ENCODE measurements at regions not wholly inside any gene's neighbourhood (a gene's known extent, or its start where the extent isn't known, plus 50 kb on each side); places are given as distances from the start of the nearest gene placed in this dataset.

DNA sequence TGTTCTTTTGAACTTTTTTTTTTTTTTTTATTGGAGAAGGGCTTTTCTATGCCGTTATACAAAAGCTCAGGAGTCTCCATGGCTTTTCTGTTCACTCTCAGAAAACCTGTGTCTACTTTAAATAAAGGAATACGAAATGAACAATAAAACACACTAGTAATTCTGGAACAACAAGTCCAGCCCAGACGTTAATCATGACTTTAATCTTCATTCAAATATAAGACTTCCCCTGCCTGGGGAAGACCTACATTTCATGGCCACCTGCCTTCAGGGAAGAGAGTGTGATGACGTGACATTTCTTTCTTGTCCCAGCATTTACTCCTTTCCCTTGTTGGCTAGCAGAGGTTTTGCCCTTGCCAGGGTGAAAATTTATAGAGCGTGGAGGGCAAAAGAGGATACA, 564.5 kb downstream of the PDCD6IP start:
- TF ChIP-seq, protein P1, sequence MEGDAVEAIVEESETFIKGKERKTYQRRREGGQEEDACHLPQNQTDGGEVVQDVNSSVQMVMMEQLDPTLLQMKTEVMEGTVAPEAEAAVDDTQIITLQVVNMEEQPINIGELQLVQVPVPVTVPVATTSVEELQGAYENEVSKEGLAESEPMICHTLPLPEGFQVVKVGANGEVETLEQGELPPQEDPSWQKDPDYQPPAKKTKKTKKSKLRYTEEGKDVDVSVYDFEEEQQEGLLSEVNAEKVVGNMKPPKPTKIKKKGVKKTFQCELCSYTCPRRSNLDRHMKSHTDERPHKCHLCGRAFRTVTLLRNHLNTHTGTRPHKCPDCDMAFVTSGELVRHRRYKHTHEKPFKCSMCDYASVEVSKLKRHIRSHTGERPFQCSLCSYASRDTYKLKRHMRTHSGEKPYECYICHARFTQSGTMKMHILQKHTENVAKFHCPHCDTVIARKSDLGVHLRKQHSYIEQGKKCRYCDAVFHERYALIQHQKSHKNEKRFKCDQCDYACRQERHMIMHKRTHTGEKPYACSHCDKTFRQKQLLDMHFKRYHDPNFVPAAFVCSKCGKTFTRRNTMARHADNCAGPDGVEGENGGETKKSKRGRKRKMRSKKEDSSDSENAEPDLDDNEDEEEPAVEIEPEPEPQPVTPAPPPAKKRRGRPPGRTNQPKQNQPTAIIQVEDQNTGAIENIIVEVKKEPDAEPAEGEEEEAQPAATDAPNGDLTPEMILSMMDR (conservative IDR thresholded peaks at IDR 0.05; ENCODE audit: low read length), result no peak
- H3K4me3 ChIP-seq (ENCODE audit: low read length), result no peak overlapping the region
- DNase-seq (ENCODE audit: low read depth), result no peak

DNA sequence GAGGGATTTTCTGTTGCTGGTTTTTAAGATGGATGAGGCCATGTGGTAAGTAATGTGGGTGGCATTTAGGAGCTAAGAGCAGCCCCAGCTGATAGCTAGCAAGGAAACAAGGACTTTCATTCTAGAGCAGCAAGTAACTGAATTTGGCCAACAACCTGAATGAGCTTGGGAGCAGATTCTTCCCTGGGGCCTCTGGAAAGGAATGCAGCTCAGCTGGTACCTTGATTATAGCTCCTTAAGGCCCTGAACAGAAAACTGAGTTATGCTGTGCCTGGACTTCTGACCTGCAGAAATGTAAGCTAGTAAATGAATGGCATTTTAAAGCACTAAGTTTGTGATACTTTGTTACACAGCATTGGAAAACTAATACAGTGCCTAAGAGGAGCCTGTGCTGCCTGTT, 565.5 kb downstream of the PDCD6IP start:
- H3K4me3 ChIP-seq (ENCODE audit: low read length), result no peak overlapping the region
- TF ChIP-seq, protein P1 (conservative IDR thresholded peaks at IDR 0.05; ENCODE audit: low read length), result no peak
- DNase-seq (ENCODE audit: low read depth), result no peak

DNA sequence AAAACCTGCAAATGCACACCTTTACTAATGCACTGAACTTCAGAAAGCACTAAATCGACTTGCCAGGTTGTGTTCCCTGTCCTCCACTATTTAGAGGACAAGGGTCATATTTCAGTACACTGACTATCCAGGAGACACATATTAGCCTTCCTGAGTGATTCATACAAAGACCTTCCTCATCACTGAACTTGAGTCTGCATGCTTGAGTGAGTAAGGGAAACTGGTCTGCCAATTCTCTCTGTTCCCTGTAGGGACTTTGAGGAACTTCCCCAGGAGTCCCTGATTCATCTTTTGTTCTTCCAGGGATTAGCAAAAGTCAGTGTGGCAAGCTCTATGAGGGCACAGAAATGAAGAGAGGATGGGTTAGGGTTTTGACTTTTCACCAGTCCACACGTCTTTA, 565.9 kb downstream of the PDCD6IP start:
- TF ChIP-seq, protein P1 (conservative IDR thresholded peaks at IDR 0.05; ENCODE audit: low read length), result no peak
- DNase-seq (ENCODE audit: low read depth), result no peak
- no peak overlapping the region for H3K4me3 ChIP-seq (ENCODE audit: low read length)

DNA sequence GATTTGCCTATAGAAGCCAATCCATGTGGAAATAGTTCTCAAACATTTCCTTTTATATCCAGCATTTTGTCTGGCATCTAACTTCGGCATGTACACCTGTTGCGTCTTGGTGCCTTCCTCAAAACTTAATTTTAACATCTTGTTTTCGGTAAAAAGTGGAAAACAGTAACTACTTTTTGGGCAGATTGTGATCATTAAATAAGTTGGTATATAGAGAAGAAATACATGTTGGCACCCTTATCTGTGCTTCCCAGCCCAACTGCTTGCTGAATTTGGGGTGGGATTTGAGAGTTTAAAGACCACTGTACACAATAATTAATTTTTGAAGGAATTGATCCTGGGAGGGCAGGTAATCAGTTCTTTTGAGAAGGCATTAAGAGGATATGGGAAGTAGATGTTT, 566.8 kb downstream of the PDCD6IP start:
- H3K4me3 ChIP-seq (ENCODE audit: low read length), result no peak overlapping the region
- no peak for DNase-seq (ENCODE audit: low read depth)
- TF ChIP-seq, protein P1 (conservative IDR thresholded peaks at IDR 0.05; ENCODE audit: low read length), result no peak

DNA sequence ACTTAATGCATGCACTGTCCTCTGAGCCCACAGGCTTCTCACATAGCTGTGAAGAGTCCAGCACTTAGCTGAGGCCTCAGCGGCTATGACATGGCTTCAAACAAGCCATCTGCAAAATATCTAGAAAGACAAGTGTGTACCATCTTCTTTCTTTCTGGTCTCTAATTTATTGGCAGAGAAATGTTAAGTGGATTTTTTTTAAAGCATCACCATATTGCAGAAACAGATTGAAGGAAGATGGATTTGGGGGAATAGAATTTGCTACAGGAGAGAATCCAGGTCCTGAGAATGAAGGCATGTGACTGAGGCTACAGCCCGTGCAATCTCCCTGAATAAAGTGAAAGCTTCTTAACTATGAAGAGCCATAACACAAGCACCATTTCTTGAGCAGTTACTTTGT, 567.3 kb downstream of the PDCD6IP start:
- DNase-seq (ENCODE audit: low read depth), result no peak
- TF ChIP-seq, protein P1 (conservative IDR thresholded peaks at IDR 0.05; ENCODE audit: low read length), result no peak
- H3K4me3 ChIP-seq (ENCODE audit: low read length), result no peak overlapping the region

DNA sequence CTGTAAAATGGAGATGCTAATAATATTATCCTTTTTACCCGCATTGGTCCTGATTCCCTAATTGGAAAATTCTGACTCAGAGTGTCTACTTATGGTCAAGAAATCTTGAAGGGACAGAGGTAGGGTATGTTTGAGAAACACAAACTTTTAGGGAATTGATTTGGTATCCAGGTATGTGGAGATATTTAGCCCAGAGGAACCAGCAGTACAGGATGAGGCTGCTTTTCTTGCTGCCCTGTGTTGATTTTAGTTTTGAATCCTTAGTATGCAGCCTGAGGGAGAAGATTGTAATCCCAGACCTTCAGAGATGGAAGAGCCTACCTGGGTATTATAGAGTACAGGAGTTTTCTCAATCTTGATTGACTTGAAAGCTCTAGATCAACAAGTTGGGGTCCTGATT, 569.1 kb downstream of the PDCD6IP start:
- DNase-seq (ENCODE audit: low read depth), result no peak
- no peak overlapping the region for H3K4me3 ChIP-seq (ENCODE audit: low read length)
- TF ChIP-seq, protein P1 (conservative IDR thresholded peaks at IDR 0.05; ENCODE audit: low read length), result no peak

DNA sequence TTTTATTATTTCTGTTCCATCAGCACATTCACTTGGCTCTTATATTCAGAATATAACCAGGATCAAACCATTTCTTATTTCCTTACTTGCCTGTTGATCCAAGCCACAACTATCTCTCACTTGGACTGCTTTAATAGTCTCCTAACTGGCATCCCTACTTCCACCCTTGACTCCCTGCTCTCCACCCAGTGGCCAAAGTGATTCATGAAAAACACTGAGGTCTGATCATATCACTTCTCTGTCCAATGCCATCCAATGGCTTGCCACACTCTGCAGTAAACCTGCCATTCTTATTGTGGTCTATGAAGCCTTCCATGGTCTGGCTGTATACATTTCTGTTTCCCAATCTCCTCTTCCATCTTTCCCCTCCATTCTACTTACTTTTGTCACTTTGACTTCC, 576.1 kb downstream of the PDCD6IP start:
- DNase-seq (ENCODE audit: low read depth), result no peak
- TF ChIP-seq, protein P1 (conservative IDR thresholded peaks at IDR 0.05; ENCODE audit: low read length), result no peak
- no peak overlapping the region for H3K4me3 ChIP-seq (ENCODE audit: low read length)

Data from AG10803 (cell line).